Prostate gland (tissue), 2 donors: ENCODE measurements at regions not wholly inside any gene's neighbourhood (a gene's known extent, or its start where the extent isn't known, plus 50 kb on each side); places are given as distances from the start of the nearest gene placed in this dataset.

ENCODE experiments used
- DNase-seq: peaks from one replicate; pipeline ENCODE4 v3.0.0-alpha.2; 2019; ENCODE audit warnings: low spot score
- H3K27ac ChIP-seq, 2 donors: fragments of 200-600 bp; sonication (generic); 2 replicates each; pipeline ENCODE4 v1.5.1; 2017 to 2019
- H3K27me3 ChIP-seq: fragments of 200-600 bp; sonication (generic); replicated peaks from 2 replicates; pipeline ENCODE4 v1.5.1; 2019; ENCODE audit not compliant: insufficient read depth
- H3K36me3 ChIP-seq, 2 donors: fragments of 200-600 bp; sonication (generic); 1 replicate in 1 of 2; 2 replicates in 1 of 2; pipeline versions ENCODE4 v1.5.1 to v1.8.1; 2017 to 2019
- H3K4me1 ChIP-seq: fragments of 200-600 bp; sonication (generic); replicated peaks from 2 replicates; pipeline ENCODE4 v1.5.1; 2019
- H3K4me3 ChIP-seq, 2 donors: fragments of 200-600 bp; sonication (generic); 2 replicates each; pipeline ENCODE4 v1.5.1; 2017 to 2019
- H3K9me3 ChIP-seq: fragments of 200-600 bp; sonication (generic); 2 replicates; pipeline ENCODE4 v1.5.1; 2017
- POLR2A ChIP-seq: fragments of 450-650 bp; IDR thresholded peaks from one replicate; pipeline ENCODE4 v1.6.1; 2016; ENCODE audit warnings: antibody characterized with exemption, mild to moderate bottlenecking
- POLR2AphosphoS5 ChIP-seq: sonication (generic); formaldehyde crosslinking; IDR thresholded peaks from one replicate; pipeline ENCODE4 v1.6.1; 2017; ENCODE audit warnings: antibody characterized with exemption
- WGBS: methylation state at CpG from one replicate; pipeline ENCODE4 v1.1.5; 2018; 5-methylcytosine and 5-hydroxymethylcytosine counted together
- intact Hi-C: fragments of 100-400 bp; cut with DNase I; formaldehyde crosslinking; loops from one replicate; pipeline ENCODE4 v1.14.2; 2022
- TF ChIP-seq, protein P1 (sequence below), 4 experiments: fragments of 200-600 bp in 2 of 4; fragments of 450-650 bp in 2 of 4; sonication (generic) in 2 of 4; IDR thresholded peaks; 1 replicate in 3 of 4; 2 replicates in 1 of 4; pipeline ENCODE4 v1.5.1; 2016 to 2019; ENCODE audit warnings: antibody characterized with exemption in 4 of 4, mild to moderate bottlenecking in 2 of 4, moderate library complexity in 2 of 4

DNA sequence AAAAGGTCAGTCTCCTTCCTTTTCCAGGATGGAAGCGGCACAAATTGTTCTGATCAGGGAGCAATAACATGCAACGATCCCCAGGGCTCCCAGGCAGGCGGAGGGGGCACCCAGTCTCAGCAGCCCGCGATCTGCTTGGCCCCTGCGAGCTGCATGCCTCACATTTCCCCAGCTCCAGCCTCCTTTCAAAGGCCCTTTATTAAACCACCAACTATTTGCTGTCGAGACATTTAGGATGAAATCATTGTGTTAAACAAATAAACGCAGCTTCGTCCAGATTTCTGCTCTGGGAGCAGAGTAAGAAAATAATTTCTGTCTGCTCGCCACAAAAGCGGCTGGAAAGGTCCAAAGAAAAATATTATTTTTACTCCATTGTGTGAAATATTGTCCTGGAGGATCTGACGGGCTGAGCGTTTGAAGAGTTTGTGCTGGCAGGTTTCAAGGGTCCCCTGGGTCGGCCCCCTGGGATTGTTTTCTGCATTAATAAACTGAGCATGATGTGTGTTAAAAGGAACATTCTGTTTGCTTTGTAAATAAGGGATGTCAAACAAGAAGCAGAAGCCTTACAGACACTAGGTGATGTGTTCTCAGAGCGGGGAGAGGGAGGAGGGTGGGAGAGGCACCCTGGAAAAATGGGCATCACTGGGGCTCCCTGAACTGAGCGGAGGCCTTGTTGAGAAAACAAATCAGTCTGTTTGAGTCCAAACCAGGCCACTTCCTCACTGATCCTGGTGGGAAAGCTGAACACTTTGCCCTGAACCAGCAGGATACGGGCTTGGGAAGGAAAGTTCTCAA, 110.1 kb downstream of the FOXD1 start:
- Histone ChIP-seq H3K9me3 (no peaks in the 10 kb centered on the region), H3K27ac (no peak overlapping the region), H3K4me3 (no peak overlapping the region), H3K27me3 (no peaks in the 10 kb centered on the region), H3K4me1 (peaks cover 5% of the 10 kb centered on the region), H3K36me3 (no peaks in the 10 kb centered on the region)
- 27% methylated on average over 17 of the region's 17 CpGs for WGBS
- DNase-seq = no peak
- intact Hi-C loops = no loop called here
- no peak for TF ChIP-seq POLR2A
- TF ChIP-seq POLR2AphosphoS5 = no peak
- TF ChIP-seq, protein P1, sequence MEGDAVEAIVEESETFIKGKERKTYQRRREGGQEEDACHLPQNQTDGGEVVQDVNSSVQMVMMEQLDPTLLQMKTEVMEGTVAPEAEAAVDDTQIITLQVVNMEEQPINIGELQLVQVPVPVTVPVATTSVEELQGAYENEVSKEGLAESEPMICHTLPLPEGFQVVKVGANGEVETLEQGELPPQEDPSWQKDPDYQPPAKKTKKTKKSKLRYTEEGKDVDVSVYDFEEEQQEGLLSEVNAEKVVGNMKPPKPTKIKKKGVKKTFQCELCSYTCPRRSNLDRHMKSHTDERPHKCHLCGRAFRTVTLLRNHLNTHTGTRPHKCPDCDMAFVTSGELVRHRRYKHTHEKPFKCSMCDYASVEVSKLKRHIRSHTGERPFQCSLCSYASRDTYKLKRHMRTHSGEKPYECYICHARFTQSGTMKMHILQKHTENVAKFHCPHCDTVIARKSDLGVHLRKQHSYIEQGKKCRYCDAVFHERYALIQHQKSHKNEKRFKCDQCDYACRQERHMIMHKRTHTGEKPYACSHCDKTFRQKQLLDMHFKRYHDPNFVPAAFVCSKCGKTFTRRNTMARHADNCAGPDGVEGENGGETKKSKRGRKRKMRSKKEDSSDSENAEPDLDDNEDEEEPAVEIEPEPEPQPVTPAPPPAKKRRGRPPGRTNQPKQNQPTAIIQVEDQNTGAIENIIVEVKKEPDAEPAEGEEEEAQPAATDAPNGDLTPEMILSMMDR (IDR thresholded peaks at IDR 0.05) = no peak

DNA sequence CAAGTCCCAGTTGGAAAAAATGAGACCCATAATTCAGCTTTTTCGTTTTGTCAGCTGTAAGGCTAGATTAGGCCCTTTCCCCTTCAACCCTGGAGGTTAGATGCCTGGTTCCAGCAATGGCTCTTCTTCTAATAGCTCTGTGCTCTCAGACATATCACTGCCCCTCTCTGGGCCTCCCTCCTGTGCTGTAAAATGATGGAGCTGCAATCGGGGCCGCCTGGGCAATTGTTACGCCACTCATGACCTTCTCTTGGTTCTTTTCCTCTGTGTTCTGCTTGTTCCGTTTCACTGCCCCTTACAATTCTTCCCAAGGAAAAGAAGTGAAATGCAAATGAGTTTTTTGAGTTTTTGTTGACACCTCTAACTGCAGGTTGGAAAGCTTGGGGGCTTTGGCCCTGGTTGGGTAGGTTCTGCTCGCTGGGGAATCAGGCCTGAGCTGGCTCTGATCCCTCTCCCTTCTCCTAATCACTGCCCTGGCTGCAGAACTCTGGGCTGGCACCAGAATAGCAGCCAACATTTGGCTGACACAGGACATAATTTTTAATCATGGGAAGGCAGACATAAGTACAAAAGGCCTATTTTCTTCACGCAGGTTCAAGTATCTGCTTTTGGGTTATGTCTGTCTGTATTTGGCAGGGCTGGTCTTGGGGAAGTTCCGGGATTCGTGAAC, 110.9 kb downstream of the FOXD1 start:
- H3K9me3 ChIP-seq = no peaks in the 10 kb centered on the region
- TF ChIP-seq POLR2AphosphoS5 (no peak), POLR2A (no peak)
- TF ChIP-seq, protein P1 (IDR thresholded peaks at IDR 0.05) = no peak
- H3K4me1 ChIP-seq = peaks cover 5% of the 10 kb centered on the region
- H3K27ac ChIP-seq = no peak overlapping the region
- 62% methylated on average over 9 of the region's 9 CpGs for WGBS
- intact Hi-C loops = no loop called here
- no peak for DNase-seq
- no peaks in the 10 kb centered on the region for H3K36me3 ChIP-seq
- no peak overlapping the region for H3K4me3 ChIP-seq
- H3K27me3 ChIP-seq = no peaks in the 10 kb centered on the region

DNA sequence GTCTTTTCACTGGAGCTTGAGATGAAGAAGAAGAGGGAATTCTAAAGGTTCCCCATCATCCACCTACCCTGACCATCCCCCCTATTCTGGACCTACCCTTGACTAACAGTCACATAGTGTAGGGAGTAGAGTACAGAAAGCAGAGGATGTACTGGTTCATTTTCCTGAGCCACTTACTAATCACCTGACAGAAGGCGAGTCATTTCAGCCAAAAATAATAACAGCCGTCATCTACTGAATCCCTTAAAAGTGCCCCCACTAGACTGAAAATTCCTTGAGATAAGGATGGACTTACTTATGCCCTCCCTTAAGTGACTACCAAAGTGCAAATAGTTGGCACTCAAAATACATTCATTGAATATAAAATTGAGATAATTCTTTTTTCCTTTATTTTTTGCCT, 112.2 kb downstream of the FOXD1 start:
- DNase-seq = no peak
- Histone ChIP-seq H3K36me3 (no peaks in the 10 kb centered on the region), H3K4me3 (no peak overlapping the region), H3K4me1 (peaks cover 5% of the 10 kb centered on the region), H3K27ac (no peak overlapping the region), H3K27me3 (no peaks in the 10 kb centered on the region), H3K9me3 (no peaks in the 10 kb centered on the region)
- 88% methylated on average over 2 of the region's 2 CpGs for WGBS
- TF ChIP-seq, protein P1 (IDR thresholded peaks at IDR 0.05) = no peak
- TF ChIP-seq POLR2AphosphoS5 = no peak
- TF ChIP-seq POLR2A = no peak
- intact Hi-C loops = no loop called here

DNA sequence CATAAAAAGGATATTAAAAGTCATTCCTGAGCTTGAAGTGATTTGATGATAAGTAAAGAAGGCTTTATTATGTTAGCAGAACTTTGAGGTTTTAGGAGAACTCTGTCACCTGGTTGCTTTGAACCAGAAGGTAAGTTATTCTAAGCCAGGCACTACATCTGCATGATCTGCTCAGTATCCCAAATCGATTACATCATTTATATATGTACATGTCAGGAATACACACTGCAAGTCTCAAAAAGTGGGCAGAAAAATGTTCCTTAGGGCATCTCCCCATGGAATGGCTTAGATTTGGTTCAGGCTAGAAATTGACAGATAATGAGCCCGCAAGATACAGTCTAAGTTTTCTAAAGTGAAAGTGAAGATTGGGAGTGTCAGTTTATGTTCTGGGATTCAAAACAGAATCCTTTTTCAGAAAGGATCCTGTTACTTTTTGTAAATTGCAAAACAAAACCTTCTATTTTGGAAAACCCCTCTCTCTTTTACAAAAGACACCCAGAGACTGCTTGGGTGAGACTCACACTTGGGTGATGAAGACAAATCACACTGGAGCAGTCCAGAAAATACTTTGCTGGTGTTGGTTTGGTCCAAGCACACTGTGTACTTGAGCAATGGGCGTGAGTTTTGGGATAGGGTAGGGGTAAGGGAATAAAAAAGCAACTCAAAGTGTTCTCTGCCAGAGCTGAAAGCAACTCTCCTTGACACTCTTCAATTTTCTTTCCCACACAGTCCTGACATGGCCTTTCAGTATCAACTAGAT, 114.5 kb downstream of the FOXD1 start:
- DNase-seq = no peak
- Histone ChIP-seq H3K4me3 (no peak overlapping the region), H3K27me3 (no peaks in the 10 kb centered on the region), H3K4me1 (peaks cover 5% of the 10 kb centered on the region), H3K36me3 (no peaks in the 10 kb centered on the region), H3K9me3 (no peaks in the 10 kb centered on the region), H3K27ac (no peak overlapping the region)
- 60% methylated on average over 3 of the region's 3 CpGs for WGBS
- TF ChIP-seq POLR2A (no peak), POLR2AphosphoS5 (no peak)
- TF ChIP-seq, protein P1 (IDR thresholded peaks at IDR 0.05) = no peak
- intact Hi-C loops = no loop called here
